WI38 (cell line): ENCODE measurements at regions not wholly inside any gene's neighbourhood (a gene's known extent, or its start where the extent isn't known, plus 50 kb on each side); places are given as distances from the start of the nearest gene placed in this dataset.

ENCODE experiments used
- H3K4me3 ChIP-seq: 2 replicates; pipeline ENCODE4 v1.5.1; 2011; ENCODE audit warnings: low read depth, mild to moderate bottlenecking, control low read depth, low read length
- CTCF ChIP-seq: IDR thresholded peaks from 2 replicates; pipeline ENCODE4 v1.5.1; 2012; ENCODE audit warnings: low read depth, mild to moderate bottlenecking, control low read depth, low read length

- no peak for TF ChIP-seq CTCF
Observed at GRCh38 chr11:10938231-10938630, 80.4 kb upstream of the ZBED5 start.

GRCh38 chr11:10937385-10937771 is 79.5 kb upstream of the ZBED5 start:
- no peak for TF ChIP-seq CTCF
- no peak overlapping the region for H3K4me3 ChIP-seq

More at GRCh38 chr11:10938231-10938630, 80.4 kb upstream of the ZBED5 start:
- no peak overlapping the region for H3K4me3 ChIP-seq

- TF ChIP-seq CTCF = no peak
- no peak overlapping the region for H3K4me3 ChIP-seq
Observed at GRCh38 chr11:10936626-10937384, 79.0 kb upstream of the ZBED5 start.

- H3K4me3 ChIP-seq = no peak overlapping the region
- TF ChIP-seq CTCF = no peak
Observed at GRCh38 chr11:10935015-10935559, 77.2 kb upstream of the ZBED5 start.

GRCh38 chr11:10934293-10934860 is 76.5 kb upstream of the ZBED5 start:
- no peak for TF ChIP-seq CTCF
- H3K4me3 ChIP-seq = peak overlapping the region; percentile 46

GRCh38 chr11:10933455-10934292 is 75.8 kb upstream of the ZBED5 start:
- peak; percentile 97 for TF ChIP-seq CTCF
- H3K4me3 ChIP-seq = peak overlapping the region; percentile 46
